Caco-2 (cell line): ENCODE measurements at regions not wholly inside any gene's neighbourhood (a gene's known extent, or its start where the extent isn't known, plus 50 kb on each side); places are given as distances from the start of the nearest gene placed in this dataset.

Source experiments
- BruUV-seq: library from RNA; stranded (reverse); fragments of 400-500 nt; replicated peaks from 2 replicates; lab custom pipeline; 2021; lab: Mats Ljungman, UMichigan
- CTCF ChIA-PET: fragments of 300-600 bp; sonication (Branson Sonifier 250); formaldehyde crosslinking; loops from one replicate; lab custom pipeline; 2022; ENCODE audit warnings: antibody characterized with exemption; lab: Charles Lee
- POLR2A ChIA-PET: fragments of 300-600 bp; sonication (Branson Sonifier 250); formaldehyde crosslinking; loops from one replicate; lab custom pipeline; 2022; ENCODE audit warnings: antibody characterized with exemption; lab: Charles Lee
- DNase-seq, 2 experiments: peaks; one replicate each; pipeline versions ENCODE4 v3.0.0 to v3.0.0-alpha.2; 2020 to 2022
- H3K27me3 ChIP-seq: replicated peaks from 2 replicates; pipeline ENCODE4 v1.6.0; 2011; ENCODE audit warnings: low read length; ENCODE audit not compliant: control insufficient read depth, insufficient read depth
- H3K36me3 ChIP-seq: 2 replicates; pipeline ENCODE4 v1.5.1; 2011; ENCODE audit warnings: low read length; ENCODE audit not compliant: control insufficient read depth, insufficient read depth
- H3K4me1 ChIP-seq: fragments of 250-450 bp; sonication (Bioruptor Pico); 2 replicates; pipeline ENCODE4 v1.5.1; 2020; ENCODE audit warnings: mild to moderate bottlenecking
- H3K4me3 ChIP-seq: 2 replicates; pipeline ENCODE4 v1.5.1; 2011; ENCODE audit warnings: low read depth, mild to moderate bottlenecking, control low read depth, low read length
- H3K9me3 ChIP-seq: fragments of 250-450 bp; sonication (Bioruptor Pico); 2 replicates; pipeline ENCODE4 v1.5.1; 2020; ENCODE audit warnings: mild to moderate bottlenecking, moderate library complexity
- H3K27ac Mint-ChIP-seq: one replicate; pipeline ENCODE4 v1.8.0; 2022; ENCODE audit warnings: mixed read lengths; ENCODE audit not compliant: unreplicated experiment
- H3K27me3 Mint-ChIP-seq: one replicate; pipeline ENCODE4 v1.8.0; 2022; ENCODE audit warnings: mixed read lengths; ENCODE audit not compliant: insufficient read depth, unreplicated experiment
- H3K36me3 Mint-ChIP-seq: one replicate; pipeline ENCODE4 v1.8.0; 2022; ENCODE audit warnings: mild to moderate bottlenecking, mixed read lengths; ENCODE audit not compliant: insufficient read depth, unreplicated experiment
- H3K4me1 Mint-ChIP-seq: one replicate; pipeline ENCODE4 v1.8.0; 2022; ENCODE audit warnings: low read depth, mixed read lengths; ENCODE audit not compliant: unreplicated experiment
- H3K4me3 Mint-ChIP-seq: one replicate; pipeline ENCODE4 v1.8.0; 2022; ENCODE audit warnings: mild to moderate bottlenecking, moderate library complexity, mixed read lengths; ENCODE audit not compliant: unreplicated experiment
- H3K9me3 Mint-ChIP-seq: one replicate; pipeline ENCODE4 v1.8.0; 2022; ENCODE audit warnings: mixed read lengths; ENCODE audit not compliant: unreplicated experiment
- intact Hi-C: fragments of 100-400 bp; cut with micrococcal nuclease; formaldehyde crosslinking; loops from one replicate; pipeline ENCODE4 v1.10.0; 2022; ENCODE audit not compliant: unreplicated experiment
- TF ChIP-seq, protein P1 (sequence below), 2 experiments: fragments of 200-600 bp in 1 of 2; IDR thresholded peaks; 1 replicate in 1 of 2; 2 replicates in 1 of 2; pipeline versions ENCODE4 v1.5.1 to v1.8.0; 2011 to 2022; ENCODE audit warnings: antibody characterized with exemption in 1 of 2, control low read depth in 1 of 2, inconsistent platforms in 1 of 2, low read depth in 1 of 2, low read length in 1 of 2, mild to moderate bottlenecking in 1 of 2, moderate library complexity in 1 of 2; ENCODE audit not compliant: insufficient read depth in 1 of 2, severe bottlenecking in 1 of 2, unreplicated experiment in 1 of 2

DNA sequence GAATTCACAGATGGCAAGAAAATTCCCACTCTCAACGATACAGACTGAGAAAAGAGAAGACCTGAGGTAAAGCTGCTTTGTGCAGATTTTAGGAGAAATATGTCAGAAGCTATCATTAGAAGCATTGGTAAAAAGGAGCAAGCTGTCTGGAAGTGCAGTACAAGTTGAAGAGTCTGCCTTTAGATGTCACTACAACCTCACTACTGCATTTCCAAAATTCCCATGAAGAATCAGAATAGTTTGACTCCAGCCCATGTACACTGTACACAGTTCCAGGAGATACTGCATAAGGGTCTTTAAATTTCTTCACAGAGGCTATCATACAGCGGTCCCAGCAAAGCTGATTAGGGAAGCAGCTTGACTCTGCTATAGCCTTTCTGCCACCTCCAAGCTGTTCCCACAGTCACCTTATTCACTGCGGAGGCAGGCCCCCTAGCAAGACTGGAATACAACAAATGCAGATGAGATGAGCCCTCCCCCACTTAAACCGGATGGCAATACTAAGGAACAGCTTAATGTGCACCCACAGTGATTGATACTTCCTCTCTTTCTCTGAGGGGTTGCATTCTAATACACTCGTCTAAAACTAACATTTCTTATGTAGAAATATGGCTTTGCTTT is 527.4 kb downstream of the TMEM182 start:
- no peak overlapping the region for H3K27ac Mint-ChIP-seq
- H3K27me3 Mint-ChIP-seq: peaks cover 24% of the 10 kb centered on the region
- Histone ChIP-seq H3K27me3 (no peaks in the 10 kb centered on the region; the same call in 1 of the 2 replicates), H3K36me3 (no peaks in the 10 kb centered on the region), H3K4me1 (no peaks in the 10 kb centered on the region), H3K4me3 (no peak overlapping the region), H3K9me3 (no peaks in the 10 kb centered on the region)
- no peak overlapping the region for H3K4me3 Mint-ChIP-seq
- H3K9me3 Mint-ChIP-seq: no peaks in the 10 kb centered on the region
- TF ChIP-seq, protein P1, sequence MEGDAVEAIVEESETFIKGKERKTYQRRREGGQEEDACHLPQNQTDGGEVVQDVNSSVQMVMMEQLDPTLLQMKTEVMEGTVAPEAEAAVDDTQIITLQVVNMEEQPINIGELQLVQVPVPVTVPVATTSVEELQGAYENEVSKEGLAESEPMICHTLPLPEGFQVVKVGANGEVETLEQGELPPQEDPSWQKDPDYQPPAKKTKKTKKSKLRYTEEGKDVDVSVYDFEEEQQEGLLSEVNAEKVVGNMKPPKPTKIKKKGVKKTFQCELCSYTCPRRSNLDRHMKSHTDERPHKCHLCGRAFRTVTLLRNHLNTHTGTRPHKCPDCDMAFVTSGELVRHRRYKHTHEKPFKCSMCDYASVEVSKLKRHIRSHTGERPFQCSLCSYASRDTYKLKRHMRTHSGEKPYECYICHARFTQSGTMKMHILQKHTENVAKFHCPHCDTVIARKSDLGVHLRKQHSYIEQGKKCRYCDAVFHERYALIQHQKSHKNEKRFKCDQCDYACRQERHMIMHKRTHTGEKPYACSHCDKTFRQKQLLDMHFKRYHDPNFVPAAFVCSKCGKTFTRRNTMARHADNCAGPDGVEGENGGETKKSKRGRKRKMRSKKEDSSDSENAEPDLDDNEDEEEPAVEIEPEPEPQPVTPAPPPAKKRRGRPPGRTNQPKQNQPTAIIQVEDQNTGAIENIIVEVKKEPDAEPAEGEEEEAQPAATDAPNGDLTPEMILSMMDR (IDR thresholded peaks at IDR 0.05; ENCODE audit: insufficient read depth in 1 of 2, low read depth in 1 of 2, low read length in 1 of 2, severe bottlenecking in 1 of 2, unreplicated experiment in 1 of 2): peak; percentile 16 to 23
- intact Hi-C loops: loop anchor here (2.0 to 5.0 kb wide), 2 partner anchors 128 to 168 kb away; no protein-coding TSS in a partner anchor
- no peaks in the 10 kb centered on the region for H3K36me3 Mint-ChIP-seq
- ChIA-PET CTCF (interaction anchor here (1.0 kb wide), 1 partner anchor 1561 kb away, joined by 3 read pairs; no protein-coding TSS in a partner anchor), POLR2A (no interaction called here)
- no TSS peak for BruUV-seq
- H3K4me1 Mint-ChIP-seq: no peaks in the 10 kb centered on the region
- no peak for DNase-seq

DNA sequence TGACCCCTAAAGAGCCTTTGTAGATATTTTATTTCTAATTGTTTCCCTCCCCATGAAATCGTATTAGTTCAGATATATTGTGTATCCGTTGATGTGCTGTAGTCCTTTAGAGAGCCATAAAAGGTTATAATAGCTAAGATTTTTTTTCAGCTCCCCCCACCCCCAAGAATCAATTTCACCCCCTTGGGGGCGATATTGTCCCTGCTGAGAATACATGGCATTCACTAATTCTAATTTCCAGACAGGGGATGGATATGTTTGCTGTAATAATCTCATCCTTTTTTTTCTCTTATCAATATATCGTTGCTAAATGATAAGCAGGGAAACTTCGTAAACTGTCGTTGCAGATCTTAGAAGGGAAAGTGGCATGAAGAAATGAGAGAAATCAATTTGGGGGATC is 530.7 kb downstream of the TMEM182 start:
- Mint-ChIP-seq H3K4me1 (no peaks in the 10 kb centered on the region), H3K9me3 (no peaks in the 10 kb centered on the region), H3K27me3 (peaks cover 22% of the 10 kb centered on the region), H3K4me3 (no peak overlapping the region), H3K27ac (no peak overlapping the region), H3K36me3 (no peaks in the 10 kb centered on the region)
- no peak for DNase-seq
- ChIA-PET POLR2A (no interaction called here), CTCF (no interaction called here)
- Histone ChIP-seq H3K36me3 (no peaks in the 10 kb centered on the region), H3K4me3 (no peak overlapping the region), H3K9me3 (no peaks in the 10 kb centered on the region), H3K27me3 (no peaks in the 10 kb centered on the region; the same call in 1 of the 2 replicates), H3K4me1 (no peaks in the 10 kb centered on the region)
- BruUV-seq: no TSS peak
- TF ChIP-seq, protein P1 (IDR thresholded peaks at IDR 0.05; ENCODE audit: insufficient read depth in 1 of 2, low read depth in 1 of 2, low read length in 1 of 2, severe bottlenecking in 1 of 2, unreplicated experiment in 1 of 2): no peak
- intact Hi-C loops: no loop called here

DNA sequence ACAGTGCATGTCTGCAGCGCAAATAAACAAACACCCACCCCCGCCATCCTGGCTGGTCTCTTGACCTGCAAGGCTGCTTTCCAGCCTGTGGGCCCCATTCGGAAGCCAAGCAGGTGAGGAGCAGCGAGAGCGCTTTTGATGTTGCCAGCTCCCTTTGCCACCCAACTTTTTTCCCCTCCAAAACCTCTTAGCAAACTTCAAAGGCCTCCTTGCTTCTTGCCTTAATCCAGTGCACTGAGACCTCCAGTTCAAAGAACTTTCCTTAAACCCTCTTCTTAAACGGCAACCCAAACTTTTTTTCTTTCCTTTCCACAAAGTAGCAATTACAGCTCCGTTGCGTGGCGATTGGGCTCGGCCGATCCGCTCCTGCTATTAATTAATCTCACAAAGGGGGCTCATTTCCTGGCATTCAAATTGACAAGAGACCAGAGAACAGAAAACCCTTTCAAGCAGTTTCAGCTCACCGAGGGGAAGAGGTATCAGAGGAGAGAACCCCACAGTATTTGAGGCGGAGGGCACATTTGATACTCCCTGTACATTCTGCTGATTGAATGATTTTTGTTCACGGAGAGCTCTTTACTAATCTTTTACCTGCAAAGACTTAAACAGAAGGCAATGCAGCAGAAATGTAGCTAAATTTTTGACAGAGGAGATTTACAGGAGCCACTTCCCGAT is 531.4 kb downstream of the TMEM182 start:
- no TSS peak for BruUV-seq
- Histone ChIP-seq H3K4me1 (no peaks in the 10 kb centered on the region), H3K4me3 (no peak overlapping the region), H3K9me3 (no peaks in the 10 kb centered on the region), H3K36me3 (no peaks in the 10 kb centered on the region), H3K27me3 (no peaks in the 10 kb centered on the region; the same call in 1 of the 2 replicates)
- no peaks in the 10 kb centered on the region for H3K9me3 Mint-ChIP-seq
- TF ChIP-seq, protein P1 (IDR thresholded peaks at IDR 0.05; ENCODE audit: insufficient read depth in 1 of 2, low read depth in 1 of 2, low read length in 1 of 2, severe bottlenecking in 1 of 2, unreplicated experiment in 1 of 2): no peak
- H3K27me3 Mint-ChIP-seq: peaks cover 19% of the 10 kb centered on the region
- no peaks in the 10 kb centered on the region for H3K4me1 Mint-ChIP-seq
- POLR2A ChIA-PET: no interaction called here
- no peak overlapping the region for H3K27ac Mint-ChIP-seq
- DNase-seq: no peak
- H3K4me3 Mint-ChIP-seq: no peak overlapping the region
- CTCF ChIA-PET: no interaction called here
- intact Hi-C loops: no loop called here
- H3K36me3 Mint-ChIP-seq: no peaks in the 10 kb centered on the region
